PC-9 (cell line): ENCODE measurements at regions not wholly inside any gene's neighbourhood (a gene's known extent, or its start where the extent isn't known, plus 50 kb on each side); places are given as distances from the start of the nearest gene placed in this dataset.

Experiments
- EZH2 ChIP-seq: fragments of 200-600 bp; sonication (generic); IDR thresholded peaks from 2 replicates; pipeline ENCODE4 v1.8.0; 2017; ENCODE audit warnings: antibody characterized with exemption, low read depth
- TF ChIP-seq, protein P1 (sequence below): fragments of 200-600 bp; sonication (generic); conservative IDR thresholded peaks from 2 replicates; pipeline ENCODE4 v1.6.1; 2017; ENCODE audit warnings: mixed run types, antibody characterized with exemption, mild to moderate bottlenecking, moderate library complexity

DNA sequence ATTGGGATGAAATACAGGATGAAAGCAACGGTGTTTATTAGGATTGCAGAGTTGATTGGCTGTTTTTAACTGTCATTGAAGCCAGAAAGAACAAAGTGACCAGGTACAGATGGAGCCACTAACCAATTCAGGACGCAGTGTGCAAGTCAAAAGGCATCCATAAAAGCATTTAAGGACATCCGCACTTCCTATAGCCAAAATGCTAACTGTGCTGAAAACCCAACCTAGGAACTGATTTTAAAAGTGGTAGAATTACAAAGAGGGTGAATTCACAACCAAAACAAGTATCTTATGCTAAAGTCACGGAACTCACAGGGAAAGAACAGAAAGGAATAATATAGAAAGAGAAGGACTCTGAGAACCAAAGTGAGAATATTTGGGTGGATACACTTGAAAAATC is 63.1 kb upstream of the FOXG1 start:
- TF ChIP-seq, protein P1, sequence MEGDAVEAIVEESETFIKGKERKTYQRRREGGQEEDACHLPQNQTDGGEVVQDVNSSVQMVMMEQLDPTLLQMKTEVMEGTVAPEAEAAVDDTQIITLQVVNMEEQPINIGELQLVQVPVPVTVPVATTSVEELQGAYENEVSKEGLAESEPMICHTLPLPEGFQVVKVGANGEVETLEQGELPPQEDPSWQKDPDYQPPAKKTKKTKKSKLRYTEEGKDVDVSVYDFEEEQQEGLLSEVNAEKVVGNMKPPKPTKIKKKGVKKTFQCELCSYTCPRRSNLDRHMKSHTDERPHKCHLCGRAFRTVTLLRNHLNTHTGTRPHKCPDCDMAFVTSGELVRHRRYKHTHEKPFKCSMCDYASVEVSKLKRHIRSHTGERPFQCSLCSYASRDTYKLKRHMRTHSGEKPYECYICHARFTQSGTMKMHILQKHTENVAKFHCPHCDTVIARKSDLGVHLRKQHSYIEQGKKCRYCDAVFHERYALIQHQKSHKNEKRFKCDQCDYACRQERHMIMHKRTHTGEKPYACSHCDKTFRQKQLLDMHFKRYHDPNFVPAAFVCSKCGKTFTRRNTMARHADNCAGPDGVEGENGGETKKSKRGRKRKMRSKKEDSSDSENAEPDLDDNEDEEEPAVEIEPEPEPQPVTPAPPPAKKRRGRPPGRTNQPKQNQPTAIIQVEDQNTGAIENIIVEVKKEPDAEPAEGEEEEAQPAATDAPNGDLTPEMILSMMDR, result no peak
- TF ChIP-seq EZH2, result no peak
